ENCODE measurements at regions not wholly inside any gene's neighbourhood (a gene's known extent, or its start where the extent isn't known, plus 50 kb on each side); places are given as distances from the start of the nearest gene placed in this dataset.

DNA sequence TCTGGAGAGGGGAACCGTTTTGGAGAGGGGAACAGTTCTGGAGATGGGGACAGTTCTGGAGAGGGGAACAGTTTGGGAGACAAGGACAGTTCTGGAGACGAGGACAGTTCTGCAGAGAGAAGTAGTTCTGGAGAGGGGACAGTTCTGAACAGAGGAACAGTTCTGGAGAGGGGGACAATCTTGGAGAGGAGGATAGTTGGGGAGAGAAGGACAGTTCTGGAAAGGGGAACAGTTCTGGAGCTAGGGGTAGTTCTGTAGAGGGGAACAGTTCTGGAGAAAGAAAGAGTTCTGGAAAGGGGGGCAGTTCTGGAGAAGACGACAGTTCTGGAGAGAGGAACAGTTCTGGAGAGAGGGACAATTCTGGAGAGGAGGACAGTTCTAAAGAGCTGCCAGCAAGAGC is 745.9 kb downstream of the GALR1 start:
- TF ChIP-seq, protein P1, sequence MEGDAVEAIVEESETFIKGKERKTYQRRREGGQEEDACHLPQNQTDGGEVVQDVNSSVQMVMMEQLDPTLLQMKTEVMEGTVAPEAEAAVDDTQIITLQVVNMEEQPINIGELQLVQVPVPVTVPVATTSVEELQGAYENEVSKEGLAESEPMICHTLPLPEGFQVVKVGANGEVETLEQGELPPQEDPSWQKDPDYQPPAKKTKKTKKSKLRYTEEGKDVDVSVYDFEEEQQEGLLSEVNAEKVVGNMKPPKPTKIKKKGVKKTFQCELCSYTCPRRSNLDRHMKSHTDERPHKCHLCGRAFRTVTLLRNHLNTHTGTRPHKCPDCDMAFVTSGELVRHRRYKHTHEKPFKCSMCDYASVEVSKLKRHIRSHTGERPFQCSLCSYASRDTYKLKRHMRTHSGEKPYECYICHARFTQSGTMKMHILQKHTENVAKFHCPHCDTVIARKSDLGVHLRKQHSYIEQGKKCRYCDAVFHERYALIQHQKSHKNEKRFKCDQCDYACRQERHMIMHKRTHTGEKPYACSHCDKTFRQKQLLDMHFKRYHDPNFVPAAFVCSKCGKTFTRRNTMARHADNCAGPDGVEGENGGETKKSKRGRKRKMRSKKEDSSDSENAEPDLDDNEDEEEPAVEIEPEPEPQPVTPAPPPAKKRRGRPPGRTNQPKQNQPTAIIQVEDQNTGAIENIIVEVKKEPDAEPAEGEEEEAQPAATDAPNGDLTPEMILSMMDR (IDR thresholded peaks at IDR 0.05; ENCODE audit: borderline replicate concordance, extremely low read depth, low read length, poor library complexity, severe bottlenecking) = no peak
- TF ChIP-seq EZH2 (IDR thresholded peaks at IDR 0.05; ENCODE audit: borderline replicate concordance, low read depth, low read length, severe bottlenecking) = no peak

All from DND-41 (cell line).